B cell (primary cell): ENCODE measurements at regions not wholly inside any gene's neighbourhood (a gene's known extent, or its start where the extent isn't known, plus 50 kb on each side); places are given as distances from the start of the nearest gene placed in this dataset.

Source experiments
- EZH2 ChIP-seq: IDR thresholded peaks from 2 replicates; pipeline ENCODE4 v1.6.1; 2012; ENCODE audit warnings: borderline replicate concordance, low read depth, mild to moderate bottlenecking, moderate library complexity, low read length; ENCODE audit not compliant: insufficient read depth, poor library complexity, severe bottlenecking
- TF ChIP-seq, protein P1 (sequence below): fragments of 200-600 bp; IDR thresholded peaks from one replicate; pipeline ENCODE4 v1.8.0; 2022; ENCODE audit warnings: antibody characterized with exemption, mild to moderate bottlenecking

- TF ChIP-seq, protein P1, sequence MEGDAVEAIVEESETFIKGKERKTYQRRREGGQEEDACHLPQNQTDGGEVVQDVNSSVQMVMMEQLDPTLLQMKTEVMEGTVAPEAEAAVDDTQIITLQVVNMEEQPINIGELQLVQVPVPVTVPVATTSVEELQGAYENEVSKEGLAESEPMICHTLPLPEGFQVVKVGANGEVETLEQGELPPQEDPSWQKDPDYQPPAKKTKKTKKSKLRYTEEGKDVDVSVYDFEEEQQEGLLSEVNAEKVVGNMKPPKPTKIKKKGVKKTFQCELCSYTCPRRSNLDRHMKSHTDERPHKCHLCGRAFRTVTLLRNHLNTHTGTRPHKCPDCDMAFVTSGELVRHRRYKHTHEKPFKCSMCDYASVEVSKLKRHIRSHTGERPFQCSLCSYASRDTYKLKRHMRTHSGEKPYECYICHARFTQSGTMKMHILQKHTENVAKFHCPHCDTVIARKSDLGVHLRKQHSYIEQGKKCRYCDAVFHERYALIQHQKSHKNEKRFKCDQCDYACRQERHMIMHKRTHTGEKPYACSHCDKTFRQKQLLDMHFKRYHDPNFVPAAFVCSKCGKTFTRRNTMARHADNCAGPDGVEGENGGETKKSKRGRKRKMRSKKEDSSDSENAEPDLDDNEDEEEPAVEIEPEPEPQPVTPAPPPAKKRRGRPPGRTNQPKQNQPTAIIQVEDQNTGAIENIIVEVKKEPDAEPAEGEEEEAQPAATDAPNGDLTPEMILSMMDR: no peak
- no peak for TF ChIP-seq EZH2
These were observed 881.4 kb upstream of the ROBO1 start for GRCh38 chr3:80649170-80649569.
